ENCODE measurements at regions not wholly inside any gene's neighbourhood (a gene's known extent, or its start where the extent isn't known, plus 50 kb on each side); places are given as distances from the start of the nearest gene placed in this dataset.

DNA sequence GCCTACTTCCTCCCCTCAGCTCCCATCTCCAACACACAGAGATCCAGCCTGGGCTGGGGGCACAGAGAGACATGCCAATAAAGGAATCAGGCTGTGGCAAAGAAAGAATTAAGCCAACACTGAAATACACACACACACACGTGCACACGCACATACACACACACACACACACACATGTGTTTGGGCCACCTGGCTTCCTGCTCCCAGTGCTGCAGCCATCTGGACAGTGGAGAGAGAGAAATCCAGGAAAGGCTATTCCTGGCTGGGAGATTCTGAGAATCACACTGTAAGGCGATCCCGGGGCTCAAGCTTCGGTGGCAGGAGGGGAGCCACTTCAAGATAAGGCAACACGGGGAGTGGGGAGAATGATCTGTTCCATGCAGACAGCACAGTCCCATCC, 72.4 kb downstream of the NOG start:
- Histone ChIP-seq H2AFZ (ENCODE audit: low read length) (no peak overlapping the region), H4K91ac (replicated peaks; ENCODE audit: insufficient read length, low read length) (no peak overlapping the region), H3K4me3 (ENCODE audit: extremely low read depth in 1 of 4, insufficient read depth in 2 of 4, low read depth in 3 of 4, low read length in 4 of 4) (no peak overlapping the region), H3K18ac (ENCODE audit: extremely low read depth, low read length) (no peak overlapping the region), H3K79me2 (ENCODE audit: control insufficient read depth in 1 of 2, insufficient read depth in 2 of 2, low read length in 2 of 2) (no peaks in the 10 kb centered on the region), H3K23ac (ENCODE audit: insufficient read length) (no peak overlapping the region), H3K9ac (replicated peaks in 1 of 4; ENCODE audit: extremely low read depth in 1 of 4, low read depth in 3 of 4, low read length in 3 of 4) (peak overlapping the region in 1 of 4 experiments; percentile 30; a peak in 2 of 7 replicates), H4K5ac (ENCODE audit: insufficient read length, low read depth, low read length) (no peak overlapping the region), H2BK12ac (ENCODE audit: low read depth, low read length) (no peak overlapping the region; the same call in 1 of the 2 replicates), H3K4me1 (replicated peaks in 1 of 4; ENCODE audit: control insufficient read depth in 3 of 4, insufficient read depth in 4 of 4, low read length in 3 of 4) (no peaks in the 10 kb centered on the region), H2AK5ac (ENCODE audit: low read depth, low read length) (no peak overlapping the region), H3K4ac (replicated peaks; ENCODE audit: insufficient read length, low read depth, low read length) (no peak overlapping the region), H3K27me3 (replicated peaks in 1 of 4; ENCODE audit: control insufficient read depth in 3 of 4, extremely low read depth in 1 of 4, insufficient read depth in 3 of 4, low read length in 3 of 4) (no peaks in the 10 kb centered on the region), H3K4me2 (ENCODE audit: insufficient read depth in 1 of 2, low read depth in 2 of 2, low read length in 2 of 2) (no peak overlapping the region), H2BK20ac (ENCODE audit: low read length) (no peak overlapping the region), H3K9me3 (ENCODE audit: insufficient read depth in 2 of 2, low read depth in 1 of 2, low read length in 1 of 2) (no peaks in the 10 kb centered on the region), H3K23me2 (ENCODE audit: low read depth, low read length) (no peaks in the 10 kb centered on the region), H2BK15ac (ENCODE audit: low read length) (no peak overlapping the region), H3K36me3 (ENCODE audit: control insufficient read depth in 2 of 4, insufficient read depth in 4 of 4, low read length in 3 of 4) (no peaks in the 10 kb centered on the region), H3K79me1 (ENCODE audit: low read depth, low read length) (no peaks in the 10 kb centered on the region), H3K56ac (replicated peaks; ENCODE audit: insufficient read length, low read depth, low read length) (no peak overlapping the region), H3K14ac (ENCODE audit: insufficient read length) (no peak overlapping the region), H4K20me1 (replicated peaks in 1 of 2; ENCODE audit: control insufficient read depth in 1 of 2, insufficient read depth in 2 of 2, low read length in 2 of 2) (no peaks in the 10 kb centered on the region), H4K8ac (ENCODE audit: extremely low read depth, insufficient read depth, low read length) (no peak overlapping the region), H2BK5ac (ENCODE audit: low read depth, low read length) (no peak overlapping the region), H3K27ac (ENCODE audit: low read depth, low read length) (no peak overlapping the region), H2BK120ac (replicated peaks; ENCODE audit: low read depth, low read length) (no peak overlapping the region)
- POLR2A ChIA-PET (ENCODE audit: partially characterized antibody) = no interaction called here
- no peak for TF ChIP-seq CBX5 (IDR thresholded peaks at IDR 0.05; ENCODE audit: low read depth, low read length)
- TF ChIP-seq SP2 (IDR thresholded peaks at IDR 0.05; ENCODE audit: low read length) = no peak
- no peak for TF ChIP-seq CREB1 (IDR thresholded peaks at IDR 0.05)
- WGBS, 2 experiments (ENCODE audit: extremely low coverage in 1 of 2, insufficient coverage in 1 of 2, insufficient read length in 1 of 2, insufficient replicate concordance in 2 of 2, low coverage in 1 of 2, low lambda C conversion rate in 2 of 2, missing lambda C conversion rate in 1 of 2) = 81% methylated on average over 6 of the region's 6 CpGs; no CpG with 5 or more reads in 1 of the 2 experiments
- CTCF ChIA-PET (ENCODE audit: partially characterized antibody) = interaction anchor here (1.1 to 1.7 kb wide), 6 partner anchors 11 to 166 kb away, joined by 3 to 5 read pairs (median 4); no protein-coding TSS in a partner anchor
- no peak for DNase-seq (ENCODE audit: low read depth in 1 of 2, low spot score in 2 of 2)
- no peak for FAIRE-seq
